ENCODE measurements at regions not wholly inside any gene's neighbourhood (a gene's known extent, or its start where the extent isn't known, plus 50 kb on each side); places are given as distances from the start of the nearest gene placed in this dataset.
"Not testable (repeated sequence)": the region's sequence is repeated elsewhere in the genome, so short reads cannot be mapped to it uniquely, and the experiment has no call there.

- no peak for DNase-seq (ENCODE audit: extremely low spot score)
- CTCF ChIA-PET: no interaction called here
- POLR2A ChIA-PET: no interaction called here
- no peak for TF ChIP-seq FOXM1 (IDR thresholded peaks at IDR 0.05; ENCODE audit: borderline replicate concordance)
- no peak for TF ChIP-seq TARDBP (IDR thresholded peaks at IDR 0.05)
- no peak for TF ChIP-seq SP1 (IDR thresholded peaks at IDR 0.05)
- no peak for TF ChIP-seq LEF1 (IDR thresholded peaks at IDR 0.05; ENCODE audit: borderline replicate concordance)
- TF ChIP-seq, protein P1, sequence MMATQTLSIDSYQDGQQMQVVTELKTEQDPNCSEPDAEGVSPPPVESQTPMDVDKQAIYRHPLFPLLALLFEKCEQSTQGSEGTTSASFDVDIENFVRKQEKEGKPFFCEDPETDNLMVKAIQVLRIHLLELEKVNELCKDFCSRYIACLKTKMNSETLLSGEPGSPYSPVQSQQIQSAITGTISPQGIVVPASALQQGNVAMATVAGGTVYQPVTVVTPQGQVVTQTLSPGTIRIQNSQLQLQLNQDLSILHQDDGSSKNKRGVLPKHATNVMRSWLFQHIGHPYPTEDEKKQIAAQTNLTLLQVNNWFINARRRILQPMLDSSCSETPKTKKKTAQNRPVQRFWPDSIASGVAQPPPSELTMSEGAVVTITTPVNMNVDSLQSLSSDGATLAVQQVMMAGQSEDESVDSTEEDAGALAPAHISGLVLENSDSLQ (IDR thresholded peaks at IDR 0.05): no peak
- TF ChIP-seq NFRKB (IDR thresholded peaks at IDR 0.05): no peak
- TF ChIP-seq ARNT (IDR thresholded peaks at IDR 0.05): no peak
- TF ChIP-seq CTBP1 (IDR thresholded peaks at IDR 0.05; ENCODE audit: borderline replicate concordance): no peak
Observed at GRCh38 chr12:131413006-131413405, 297.9 kb upstream of the SFSWAP start.

DNA sequence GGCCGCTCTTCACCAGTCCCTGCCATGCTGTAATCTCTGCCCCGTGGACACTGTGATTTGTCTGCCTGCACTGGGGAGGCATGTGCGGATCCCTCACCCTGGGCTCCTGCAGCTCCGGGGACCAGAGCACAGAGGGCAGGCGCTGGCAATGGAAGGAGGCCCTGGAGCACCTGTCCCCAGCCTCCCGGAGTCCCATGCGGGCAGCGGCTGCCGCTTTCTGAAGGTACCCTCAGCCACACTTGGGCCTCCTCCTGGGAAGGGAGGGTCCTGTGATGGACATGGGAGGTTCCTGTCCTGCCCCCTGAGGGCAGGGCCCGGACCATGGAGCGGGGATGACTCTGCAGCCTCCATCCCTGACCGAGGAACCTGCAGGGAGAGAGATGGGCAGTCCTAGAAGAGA lies 297.4 kb upstream of the SFSWAP start:
- no peak for DNase-seq (ENCODE audit: extremely low spot score)
- TF ChIP-seq FOXK2 (IDR thresholded peaks at IDR 0.05): no peak
- ChIA-PET CTCF (no interaction called here), POLR2A (no interaction called here)

GRCh38 chr12:131414155-131414922 lies 296.6 kb upstream of the SFSWAP start:
- DNase-seq (ENCODE audit: extremely low spot score); CTCF ChIA-PET; POLR2A ChIA-PET: not testable (repeated sequence)

GRCh38 chr12:131415781-131416180 lies 295.1 kb upstream of the SFSWAP start:
- no peak for TF ChIP-seq L3MBTL2 (conservative IDR thresholded peaks at IDR 0.05)
- no peak for TF ChIP-seq ZNF384 (IDR thresholded peaks at IDR 0.05)
- no peak for TF ChIP-seq FOXM1 (IDR thresholded peaks at IDR 0.05; ENCODE audit: borderline replicate concordance)
- no peak for TF ChIP-seq ELF4 (IDR thresholded peaks at IDR 0.05)
- TF ChIP-seq LEF1 (IDR thresholded peaks at IDR 0.05; ENCODE audit: borderline replicate concordance): no peak
- TF ChIP-seq FOXK2 (IDR thresholded peaks at IDR 0.05): no peak
- no peak for TF ChIP-seq HDGF (IDR thresholded peaks at IDR 0.05; ENCODE audit: borderline replicate concordance)
- no peak for TF ChIP-seq FOXA1 (IDR thresholded peaks at IDR 0.05)
- no peak for TF ChIP-seq NFRKB (IDR thresholded peaks at IDR 0.05)
- no peak for TF ChIP-seq ARNT (IDR thresholded peaks at IDR 0.05)
- TF ChIP-seq, protein P1 (IDR thresholded peaks at IDR 0.05): no peak
- no peak for TF ChIP-seq TARDBP (IDR thresholded peaks at IDR 0.05)
- TF ChIP-seq SUZ12 (IDR thresholded peaks at IDR 0.05): no peak
- TF ChIP-seq CTBP1 (IDR thresholded peaks at IDR 0.05; ENCODE audit: borderline replicate concordance): no peak
- TF ChIP-seq SP1 (IDR thresholded peaks at IDR 0.05): no peak
- TF ChIP-seq BHLHE40 (IDR thresholded peaks at IDR 0.05; ENCODE audit: borderline replicate concordance): no peak
- ChIA-PET CTCF (no interaction called here), POLR2A (no interaction called here)
- peak; percentile 49 for DNase-seq (ENCODE audit: extremely low spot score)

GRCh38 chr12:131418121-131418520 lies 292.8 kb upstream of the SFSWAP start:
- POLR2A ChIA-PET: no interaction called here
- CTCF ChIA-PET: no interaction called here
- no peak for TF ChIP-seq TARDBP (IDR thresholded peaks at IDR 0.05)
- DNase-seq (ENCODE audit: extremely low spot score): no peak

DNA sequence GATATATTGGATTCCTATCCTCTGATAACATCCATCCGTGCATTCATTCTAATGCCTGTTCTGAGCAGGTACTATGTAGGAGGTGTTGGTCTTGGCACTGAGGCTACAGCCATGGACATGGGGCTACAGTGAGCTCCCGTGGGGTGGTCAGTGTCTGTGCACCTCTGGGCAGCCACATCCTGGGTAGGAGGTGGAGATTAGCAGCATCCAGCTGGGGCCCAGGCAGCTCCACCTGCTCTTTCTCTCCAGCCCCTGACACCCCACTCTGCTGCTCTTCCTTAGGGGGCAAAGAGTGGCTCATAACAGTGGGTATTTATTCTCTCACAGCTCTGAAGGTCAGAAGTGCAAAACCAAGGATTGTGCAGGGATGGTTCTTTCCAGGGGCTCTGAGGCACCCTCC lies 292.0 kb upstream of the SFSWAP start:
- TF ChIP-seq FOXK2 (IDR thresholded peaks at IDR 0.05): no peak
- TF ChIP-seq NFRKB (IDR thresholded peaks at IDR 0.05): no peak
- no peak for TF ChIP-seq FOXM1 (IDR thresholded peaks at IDR 0.05; ENCODE audit: borderline replicate concordance)
- TF ChIP-seq, protein P1 (IDR thresholded peaks at IDR 0.05): no peak
- no peak for DNase-seq (ENCODE audit: extremely low spot score)
- ChIA-PET POLR2A (no interaction called here), CTCF (no interaction called here)

DNA sequence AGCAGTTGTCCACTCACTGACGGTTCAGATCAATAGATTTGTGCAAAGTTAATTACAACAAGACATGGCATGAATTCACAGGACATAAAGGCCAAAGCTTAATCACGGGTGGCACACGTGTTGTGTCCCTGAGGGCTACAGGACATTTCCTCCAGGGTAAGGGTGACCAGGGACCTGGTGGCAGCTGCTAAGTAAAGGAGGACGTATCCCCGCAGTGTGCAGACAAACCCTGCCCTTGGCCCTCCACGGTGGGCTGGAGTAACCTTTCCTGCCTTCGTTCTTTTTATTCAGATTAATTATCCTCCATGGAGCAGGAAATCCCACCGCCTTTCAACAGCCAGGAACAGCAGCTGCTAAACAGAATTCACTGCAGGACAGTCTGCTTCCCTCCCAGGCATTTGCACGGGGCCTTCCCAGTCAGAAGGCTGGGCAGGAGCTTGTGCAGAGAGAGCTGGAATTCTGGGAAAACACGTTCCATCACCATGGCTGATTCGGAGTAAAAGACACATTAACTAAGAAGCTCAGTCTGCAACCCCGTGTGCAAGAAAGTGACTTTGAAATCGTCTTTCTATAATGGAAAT lies 289.9 kb upstream of the SFSWAP start:
- no peak for TF ChIP-seq ARNT (IDR thresholded peaks at IDR 0.05)
- no peak for DNase-seq (ENCODE audit: extremely low spot score)
- POLR2A ChIA-PET: no interaction called here
- CTCF ChIA-PET: no interaction called here
